ENCODE measurements at regions not wholly inside any gene's neighbourhood (a gene's known extent, or its start where the extent isn't known, plus 50 kb on each side); places are given as distances from the start of the nearest gene placed in this dataset.

GRCh38 chr18:73714466-73714865 lies 433.2 kb downstream of the FBXO15 start:
- POLR2A ChIA-PET (ENCODE audit: partially characterized antibody) = no interaction called here
- Mint-ChIP-seq H3K9me3 (peaks cover 0 to 10% (median 4%) of the 10 kb centered on the region in 8 donors), H3K4me1 (no peaks in the 10 kb centered on the region), H3K4me3 (no peak overlapping the region), H3K36me3 (no peaks in the 10 kb centered on the region), H3K27ac (no peak overlapping the region), H3K27me3 (no peaks in the 10 kb centered on the region)
- CTCF ChIA-PET (ENCODE audit: partially characterized antibody) = interaction anchor here (0.6 kb wide), 1 partner anchor 82 kb away, joined by 4 read pairs; no protein-coding TSS in a partner anchor
- Histone ChIP-seq H3K27ac (ENCODE audit: low read depth, low read length) (no peak overlapping the region), H3K9me3 (ENCODE audit: control insufficient read depth in 1 of 2, low read length in 2 of 2) (no peaks in the 10 kb centered on the region), H3K36me3 (ENCODE audit: insufficient read depth, low read length) (no peaks in the 10 kb centered on the region), H3K4me3 (ENCODE audit: low read length in 2 of 2) (no peak overlapping the region), H3K27me3 (ENCODE audit: insufficient read depth, low read length) (no peaks in the 10 kb centered on the region), H3K4me1 (ENCODE audit: insufficient read depth, low read length) (no peaks in the 10 kb centered on the region)
- intact Hi-C loops (cut with micrococcal nuclease) = no loop called here
- no peak for DNase-seq

- H3K4me3 Mint-ChIP-seq = no peak overlapping the region
- H3K9me3 Mint-ChIP-seq = peaks cover 0 to 7% (median 4%) of the 10 kb centered on the region in 8 donors
- no peak overlapping the region for H3K4me3 ChIP-seq (ENCODE audit: low read length in 2 of 2)
- ChIA-PET CTCF (ENCODE audit: partially characterized antibody) (no interaction called here), POLR2A (ENCODE audit: partially characterized antibody) (no interaction called here)
- H3K27me3 Mint-ChIP-seq = no peaks in the 10 kb centered on the region
- no peaks in the 10 kb centered on the region for H3K36me3 Mint-ChIP-seq
- no peaks in the 10 kb centered on the region for H3K4me1 ChIP-seq (ENCODE audit: insufficient read depth, low read length)
- H3K36me3 ChIP-seq (ENCODE audit: insufficient read depth, low read length) = no peaks in the 10 kb centered on the region
- DNase-seq = no peak
- H3K4me1 Mint-ChIP-seq = no peaks in the 10 kb centered on the region
- H3K27ac ChIP-seq (ENCODE audit: low read depth, low read length) = no peak overlapping the region
- no peaks in the 10 kb centered on the region for H3K27me3 ChIP-seq (ENCODE audit: insufficient read depth, low read length)
- H3K9me3 ChIP-seq (ENCODE audit: control insufficient read depth in 1 of 2, low read length in 2 of 2) = no peaks in the 10 kb centered on the region
- no peak overlapping the region for H3K27ac Mint-ChIP-seq
- intact Hi-C loops (cut with micrococcal nuclease) = no loop called here
These were observed 436.4 kb downstream of the FBXO15 start for GRCh38 chr18:73711256-73711655.

- intact Hi-C loops (cut with micrococcal nuclease) = no loop called here
- ChIA-PET CTCF (ENCODE audit: partially characterized antibody) (no interaction called here), POLR2A (ENCODE audit: partially characterized antibody) (no interaction called here)
- Mint-ChIP-seq H3K4me1 (no peaks in the 10 kb centered on the region), H3K27me3 (no peaks in the 10 kb centered on the region), H3K4me3 (no peak overlapping the region), H3K36me3 (no peaks in the 10 kb centered on the region), H3K27ac (no peak overlapping the region), H3K9me3 (peaks cover 0 to 5% (median under 1%) of the 10 kb centered on the region in 8 donors)
- Histone ChIP-seq H3K27ac (ENCODE audit: low read depth, low read length) (no peak overlapping the region), H3K27me3 (ENCODE audit: insufficient read depth, low read length) (no peaks in the 10 kb centered on the region), H3K9me3 (ENCODE audit: control insufficient read depth in 1 of 2, low read length in 2 of 2) (no peaks in the 10 kb centered on the region), H3K36me3 (ENCODE audit: insufficient read depth, low read length) (no peaks in the 10 kb centered on the region), H3K4me3 (ENCODE audit: low read length in 2 of 2) (no peak overlapping the region), H3K4me1 (ENCODE audit: insufficient read depth, low read length) (no peaks in the 10 kb centered on the region)
- DNase-seq = no peak
These were observed 439.0 kb downstream of the FBXO15 start for GRCh38 chr18:73708591-73708990.

GRCh38 chr18:73707035-73707434 lies 440.6 kb downstream of the FBXO15 start:
- Histone ChIP-seq H3K27me3 (ENCODE audit: insufficient read depth, low read length) (no peaks in the 10 kb centered on the region), H3K4me3 (ENCODE audit: low read length in 2 of 2) (no peak overlapping the region), H3K9me3 (ENCODE audit: control insufficient read depth in 1 of 2, low read length in 2 of 2) (no peaks in the 10 kb centered on the region), H3K27ac (ENCODE audit: low read depth, low read length) (no peak overlapping the region), H3K4me1 (ENCODE audit: insufficient read depth, low read length) (no peaks in the 10 kb centered on the region), H3K36me3 (ENCODE audit: insufficient read depth, low read length) (no peaks in the 10 kb centered on the region)
- ChIA-PET CTCF (ENCODE audit: partially characterized antibody) (no interaction called here), POLR2A (ENCODE audit: partially characterized antibody) (no interaction called here)
- H3K9me3 Mint-ChIP-seq = peaks cover 0 to 5% (median 0%) of the 10 kb centered on the region in 8 donors
- H3K4me3 Mint-ChIP-seq = no peak overlapping the region
- H3K36me3 Mint-ChIP-seq = no peaks in the 10 kb centered on the region
- DNase-seq = no peak
- H3K4me1 Mint-ChIP-seq = no peaks in the 10 kb centered on the region
- intact Hi-C loops (cut with micrococcal nuclease) = no loop called here
- no peaks in the 10 kb centered on the region for H3K27me3 Mint-ChIP-seq
- H3K27ac Mint-ChIP-seq = no peak overlapping the region

GRCh38 chr18:73697353-73697752 lies 450.3 kb downstream of the FBXO15 start:
- Mint-ChIP-seq H3K9me3 (peaks cover 0 to 10% (median 3%) of the 10 kb centered on the region in 8 donors), H3K27ac (no peak overlapping the region), H3K27me3 (no peaks in the 10 kb centered on the region), H3K36me3 (no peaks in the 10 kb centered on the region), H3K4me3 (no peak overlapping the region), H3K4me1 (no peaks in the 10 kb centered on the region)
- intact Hi-C loops (cut with micrococcal nuclease) = no loop called here
- no peaks in the 10 kb centered on the region for H3K9me3 ChIP-seq (ENCODE audit: control insufficient read depth in 1 of 2, low read length in 2 of 2)
- ChIA-PET POLR2A (ENCODE audit: partially characterized antibody) (no interaction called here), CTCF (ENCODE audit: partially characterized antibody) (no interaction called here)
- H3K36me3 ChIP-seq (ENCODE audit: insufficient read depth, low read length) = no peaks in the 10 kb centered on the region
- no peaks in the 10 kb centered on the region for H3K4me1 ChIP-seq (ENCODE audit: insufficient read depth, low read length)
- H3K27me3 ChIP-seq (ENCODE audit: insufficient read depth, low read length) = no peaks in the 10 kb centered on the region
- no peak for DNase-seq
- H3K4me3 ChIP-seq (ENCODE audit: low read length in 2 of 2) = no peak overlapping the region
- H3K27ac ChIP-seq (ENCODE audit: low read depth, low read length) = no peak overlapping the region

- Histone ChIP-seq H3K27me3 (ENCODE audit: insufficient read depth, low read length) (no peaks in the 10 kb centered on the region), H3K4me1 (ENCODE audit: insufficient read depth, low read length) (no peaks in the 10 kb centered on the region), H3K27ac (ENCODE audit: low read depth, low read length) (no peak overlapping the region), H3K9me3 (ENCODE audit: control insufficient read depth in 1 of 2, low read length in 2 of 2) (no peaks in the 10 kb centered on the region), H3K36me3 (ENCODE audit: insufficient read depth, low read length) (no peaks in the 10 kb centered on the region), H3K4me3 (ENCODE audit: low read length in 2 of 2) (no peak overlapping the region)
- H3K27me3 Mint-ChIP-seq = no peaks in the 10 kb centered on the region
- ChIA-PET CTCF (ENCODE audit: partially characterized antibody) (no interaction called here), POLR2A (ENCODE audit: partially characterized antibody) (no interaction called here)
- H3K27ac Mint-ChIP-seq = no peak overlapping the region
- no peaks in the 10 kb centered on the region for H3K4me1 Mint-ChIP-seq
- intact Hi-C loops (cut with micrococcal nuclease) = no loop called here
- DNase-seq = no peak
- H3K4me3 Mint-ChIP-seq = no peak overlapping the region
- peaks cover 0 to 12% (median 3%) of the 10 kb centered on the region in 8 donors for H3K9me3 Mint-ChIP-seq
- no peaks in the 10 kb centered on the region for H3K36me3 Mint-ChIP-seq
These were observed 450.9 kb downstream of the FBXO15 start for GRCh38 chr18:73696698-73697097.

- no peak overlapping the region for H3K27ac ChIP-seq (ENCODE audit: low read depth, low read length)
- no peaks in the 10 kb centered on the region for H3K36me3 Mint-ChIP-seq
- no peak overlapping the region for H3K4me3 Mint-ChIP-seq
- H3K4me1 ChIP-seq (ENCODE audit: insufficient read depth, low read length) = no peaks in the 10 kb centered on the region
- DNase-seq = no peak
- intact Hi-C loops (cut with micrococcal nuclease) = no loop called here
- POLR2A ChIA-PET (ENCODE audit: partially characterized antibody) = no interaction called here
- H3K36me3 ChIP-seq (ENCODE audit: insufficient read depth, low read length) = no peaks in the 10 kb centered on the region
- H3K4me3 ChIP-seq (ENCODE audit: low read length in 2 of 2) = no peak overlapping the region
- H3K27ac Mint-ChIP-seq = no peak overlapping the region
- no peaks in the 10 kb centered on the region for H3K9me3 ChIP-seq (ENCODE audit: control insufficient read depth in 1 of 2, low read length in 2 of 2)
- no peaks in the 10 kb centered on the region for H3K27me3 ChIP-seq (ENCODE audit: insufficient read depth, low read length)
- H3K4me1 Mint-ChIP-seq = no peaks in the 10 kb centered on the region
- peaks cover 0 to 12% (median 3%) of the 10 kb centered on the region in 8 donors for H3K9me3 Mint-ChIP-seq
- no peaks in the 10 kb centered on the region for H3K27me3 Mint-ChIP-seq
- CTCF ChIA-PET (ENCODE audit: partially characterized antibody) = no interaction called here
These were observed 451.5 kb downstream of the FBXO15 start for GRCh38 chr18:73696171-73696570.

- POLR2A ChIA-PET (ENCODE audit: partially characterized antibody) = no interaction called here
- H3K36me3 Mint-ChIP-seq = no peaks in the 10 kb centered on the region
- Histone ChIP-seq H3K27ac (ENCODE audit: low read depth, low read length) (no peak overlapping the region), H3K4me3 (ENCODE audit: low read length in 2 of 2) (no peak overlapping the region), H3K4me1 (ENCODE audit: insufficient read depth, low read length) (no peaks in the 10 kb centered on the region), H3K9me3 (ENCODE audit: control insufficient read depth in 1 of 2, low read length in 2 of 2) (no peaks in the 10 kb centered on the region), H3K36me3 (ENCODE audit: insufficient read depth, low read length) (no peaks in the 10 kb centered on the region), H3K27me3 (ENCODE audit: insufficient read depth, low read length) (no peaks in the 10 kb centered on the region)
- no peaks in the 10 kb centered on the region for H3K27me3 Mint-ChIP-seq
- H3K4me3 Mint-ChIP-seq = no peak overlapping the region
- no peaks in the 10 kb centered on the region for H3K4me1 Mint-ChIP-seq
- intact Hi-C loops (cut with micrococcal nuclease) = no loop called here
- CTCF ChIA-PET (ENCODE audit: partially characterized antibody) = no interaction called here
- H3K9me3 Mint-ChIP-seq = peaks cover 0 to 12% (median 4%) of the 10 kb centered on the region in 8 donors
- DNase-seq = no peak
- no peak overlapping the region for H3K27ac Mint-ChIP-seq
These were observed 454.5 kb downstream of the FBXO15 start for GRCh38 chr18:73693091-73693490.

Measured in CD4-positive, alpha-beta memory T cell (primary cell).